Vagina (tissue), 2 donors: ENCODE measurements at regions not wholly inside any gene's neighbourhood (a gene's known extent, or its start where the extent isn't known, plus 50 kb on each side); places are given as distances from the start of the nearest gene placed in this dataset.

ENCODE experiments used
- POLR2A ChIP-seq, 2 donors: fragments of 450-650 bp; IDR thresholded peaks; one replicate each; pipeline ENCODE4 v1.6.1; 2017; ENCODE audit warnings: antibody characterized with exemption in 2 of 2, mild to moderate bottlenecking in 2 of 2, moderate library complexity in 2 of 2
- POLR2AphosphoS5 ChIP-seq, 2 donors: sonication (generic); formaldehyde crosslinking; IDR thresholded peaks; one replicate each; pipeline ENCODE4 v1.9.0; 2017; ENCODE audit warnings: antibody characterized with exemption in 2 of 2, mild to moderate bottlenecking in 2 of 2, low read depth in 1 of 2; ENCODE audit not compliant: insufficient read depth in 1 of 2
- TF ChIP-seq, protein P1 (sequence below), 3 experiments: fragments of 450-650 bp in 2 of 3; fragments of 200-600 bp in 1 of 3; sonication (generic) in 1 of 3; IDR thresholded peaks; one replicate each; pipeline ENCODE4 v1.5.1; 2017 to 2019; ENCODE audit warnings: antibody characterized with exemption in 3 of 3, mild to moderate bottlenecking in 2 of 3, moderate library complexity in 2 of 3

DNA sequence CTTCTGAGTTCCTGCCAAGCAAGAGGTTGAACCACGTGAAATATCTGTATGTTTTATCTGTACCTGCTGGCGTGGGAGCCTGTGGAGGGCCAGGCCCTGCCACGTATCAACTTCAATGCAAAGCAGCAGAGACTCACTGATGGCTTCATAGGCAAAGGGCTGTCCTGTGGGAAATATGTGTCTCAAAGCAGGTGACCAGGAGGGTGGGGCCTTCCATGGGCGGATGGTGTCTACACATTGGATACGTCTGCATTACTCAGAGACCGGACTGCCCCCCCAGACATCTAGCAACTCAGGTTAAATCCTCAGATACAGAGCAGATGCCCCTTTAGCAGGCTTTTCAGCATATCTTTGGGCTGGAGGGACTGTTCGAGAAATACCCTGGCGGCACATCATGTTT, 210.8 kb upstream of the C1orf174 start:
- TF ChIP-seq, protein P1, sequence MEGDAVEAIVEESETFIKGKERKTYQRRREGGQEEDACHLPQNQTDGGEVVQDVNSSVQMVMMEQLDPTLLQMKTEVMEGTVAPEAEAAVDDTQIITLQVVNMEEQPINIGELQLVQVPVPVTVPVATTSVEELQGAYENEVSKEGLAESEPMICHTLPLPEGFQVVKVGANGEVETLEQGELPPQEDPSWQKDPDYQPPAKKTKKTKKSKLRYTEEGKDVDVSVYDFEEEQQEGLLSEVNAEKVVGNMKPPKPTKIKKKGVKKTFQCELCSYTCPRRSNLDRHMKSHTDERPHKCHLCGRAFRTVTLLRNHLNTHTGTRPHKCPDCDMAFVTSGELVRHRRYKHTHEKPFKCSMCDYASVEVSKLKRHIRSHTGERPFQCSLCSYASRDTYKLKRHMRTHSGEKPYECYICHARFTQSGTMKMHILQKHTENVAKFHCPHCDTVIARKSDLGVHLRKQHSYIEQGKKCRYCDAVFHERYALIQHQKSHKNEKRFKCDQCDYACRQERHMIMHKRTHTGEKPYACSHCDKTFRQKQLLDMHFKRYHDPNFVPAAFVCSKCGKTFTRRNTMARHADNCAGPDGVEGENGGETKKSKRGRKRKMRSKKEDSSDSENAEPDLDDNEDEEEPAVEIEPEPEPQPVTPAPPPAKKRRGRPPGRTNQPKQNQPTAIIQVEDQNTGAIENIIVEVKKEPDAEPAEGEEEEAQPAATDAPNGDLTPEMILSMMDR (IDR thresholded peaks at IDR 0.05): no peak
- TF ChIP-seq POLR2AphosphoS5 (IDR thresholded peaks at IDR 0.05; ENCODE audit: insufficient read depth in 1 of 2, low read depth in 1 of 2) (no peak), POLR2A (IDR thresholded peaks at IDR 0.05) (no peak)
